Liver (tissue), 8 donors: ENCODE measurements at regions not wholly inside any gene's neighbourhood (a gene's known extent, or its start where the extent isn't known, plus 50 kb on each side); places are given as distances from the start of the nearest gene placed in this dataset. TPM values are rescaled to one million over a fixed set of nuclear protein-coding genes. Genes with fewer than 3 reads are reported as not detected.
"Not testable (repeated sequence)": the region's sequence is repeated elsewhere in the genome, so short reads cannot be mapped to it uniquely, and the experiment has no call there.

Source experiments
- DNase-seq: peaks from one replicate; pipeline ENCODE4 v3.0.0-alpha.2; 2017; ENCODE audit warnings: low spot score
- H3K27ac ChIP-seq, 2 donors: one replicate each; pipeline ENCODE4 v1.7.0; 2013; ENCODE audit warnings: inconsistent platforms in 2 of 2, low read length in 2 of 2, control low read depth in 1 of 2, low read depth in 1 of 2, mild to moderate bottlenecking in 1 of 2
- H3K27me3 ChIP-seq, 4 donors: one replicate each; pipeline versions ENCODE4 v1.6.1 to v1.7.0; 2013; ENCODE audit warnings: low read length in 3 of 4, inconsistent platforms in 1 of 4, mild to moderate bottlenecking in 1 of 4, moderate library complexity in 1 of 4; ENCODE audit not compliant: control insufficient read depth in 4 of 4, insufficient read depth in 4 of 4
- H3K36me3 ChIP-seq, 4 donors: one replicate each; pipeline versions ENCODE4 v1.6.1 to v1.7.0; 2013; ENCODE audit warnings: low read length in 3 of 4, mild to moderate bottlenecking in 3 of 4, low read depth in 1 of 4, moderate library complexity in 1 of 4; ENCODE audit not compliant: control insufficient read depth in 4 of 4, insufficient read depth in 3 of 4
- H3K4me1 ChIP-seq, 4 donors: one replicate each; pipeline versions ENCODE4 v1.6.1 to v1.7.0; 2013; ENCODE audit warnings: low read length in 3 of 4, mild to moderate bottlenecking in 3 of 4, moderate library complexity in 1 of 4; ENCODE audit not compliant: control insufficient read depth in 4 of 4, insufficient read depth in 4 of 4
- H3K4me3 ChIP-seq, 3 donors: one replicate each; pipeline versions ENCODE4 v1.6.1 to v1.7.0; 2013; ENCODE audit warnings: low read length in 3 of 3, control low read depth in 1 of 3, low read depth in 1 of 3, mild to moderate bottlenecking in 1 of 3
- H3K9ac ChIP-seq, 2 donors: one replicate each; pipeline ENCODE4 v1.7.0; 2013; ENCODE audit warnings: low read length in 2 of 2, mild to moderate bottlenecking in 2 of 2, moderate library complexity in 2 of 2, control low read depth in 1 of 2, low read depth in 1 of 2
- H3K9me3 ChIP-seq, 4 donors: one replicate each; pipeline versions ENCODE4 v1.6.1 to v1.7.0; 2013; ENCODE audit warnings: low read length in 3 of 4; ENCODE audit not compliant: control insufficient read depth in 4 of 4
- EGR1 ChIP-seq, 2 donors: IDR thresholded peaks; 2 replicates each; pipeline ENCODE4 v1.6.1; 2016 to 2018; ENCODE audit warnings: antibody characterized with exemption in 2 of 2, low read depth in 2 of 2
- HNF4G ChIP-seq: IDR thresholded peaks from 2 replicates; pipeline ENCODE4 v1.6.1; 2016; ENCODE audit warnings: antibody characterized with exemption
- JUND ChIP-seq, 2 donors: IDR thresholded peaks; 2 replicates each; pipeline ENCODE4 v1.6.1; 2016; ENCODE audit warnings: antibody characterized with exemption in 2 of 2
- WGBS: extraction: QIAGEN DNeasy Blood & Tissue Kit; methylation state at CpG from one replicate; pipeline ENCODE4 v1.1.7; 2013; 5-methylcytosine and 5-hydroxymethylcytosine counted together
- small RNA-seq: library from RNA; depleted of rRNA; stranded (forward); fragments of <200 nt; gene quantifications from one replicate; pipeline ENCODE3, GENCODE V24; 2014
- donor health status: healthy.
- donor health status: healthy.
- donor health status: healthy.
- donor health status: healthy.

DNA sequence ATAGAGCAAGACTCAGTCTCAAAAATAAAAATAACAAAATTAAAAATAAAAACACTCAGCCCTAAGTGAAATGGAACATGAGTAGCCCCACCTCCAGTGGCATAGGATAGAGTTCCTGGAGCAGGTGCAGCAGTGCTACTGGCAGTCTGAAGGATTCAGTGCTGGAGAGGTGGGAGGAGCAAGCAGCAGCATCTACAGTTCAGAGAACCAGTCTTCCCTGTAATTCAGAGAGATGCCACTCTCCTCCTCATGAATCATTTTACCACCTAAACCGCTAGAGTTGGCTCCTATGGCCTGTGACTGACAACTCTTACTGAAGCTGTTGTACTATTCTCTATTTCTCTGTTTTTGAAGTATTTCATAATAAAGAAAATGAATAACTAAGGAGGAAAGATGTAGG lies 56.0 kb upstream of the SMURF2 start:
- 95% methylated on average over 1 of the region's 1 CpG for WGBS
- no peak for DNase-seq
- no peaks in the 10 kb centered on the region for H3K4me1 ChIP-seq
- no peak overlapping the region for H3K4me3 ChIP-seq
- TF ChIP-seq JUND (IDR thresholded peaks at IDR 0.05) (no peak), EGR1 (IDR thresholded peaks at IDR 0.05; ENCODE audit: low read depth in 2 of 2) (no peak), HNF4G (no peak)
- H3K9me3 ChIP-seq: no peaks in the 10 kb centered on the region
- H3K36me3 ChIP-seq: no peaks in the 10 kb centered on the region
- H3K27me3 ChIP-seq: no peaks in the 10 kb centered on the region
- no peak overlapping the region for H3K27ac ChIP-seq
- no peak overlapping the region for H3K9ac ChIP-seq

GRCh38 chr17:64716496-64716895 lies 54.4 kb upstream of the SMURF2 start:
- DNase-seq, H3K9ac ChIP-seq, H3K9me3 ChIP-seq, H3K27me3 ChIP-seq, H3K4me1 ChIP-seq, H3K4me3 ChIP-seq, H3K27ac ChIP-seq, H3K36me3 ChIP-seq: not testable (repeated sequence)
- 96% methylated on average over 23 of the region's 27 CpGs for WGBS

- H3K9me3 ChIP-seq, H3K9ac ChIP-seq, H3K4me1 ChIP-seq, DNase-seq, H3K27me3 ChIP-seq, H3K36me3 ChIP-seq, H3K27ac ChIP-seq, H3K4me3 ChIP-seq: not testable (repeated sequence)
- WGBS: 53% methylated on average over 7 of the region's 7 CpGs
Measured at GRCh38 chr17:64713786-64714185, 51.7 kb upstream of the SMURF2 start.

DNA sequence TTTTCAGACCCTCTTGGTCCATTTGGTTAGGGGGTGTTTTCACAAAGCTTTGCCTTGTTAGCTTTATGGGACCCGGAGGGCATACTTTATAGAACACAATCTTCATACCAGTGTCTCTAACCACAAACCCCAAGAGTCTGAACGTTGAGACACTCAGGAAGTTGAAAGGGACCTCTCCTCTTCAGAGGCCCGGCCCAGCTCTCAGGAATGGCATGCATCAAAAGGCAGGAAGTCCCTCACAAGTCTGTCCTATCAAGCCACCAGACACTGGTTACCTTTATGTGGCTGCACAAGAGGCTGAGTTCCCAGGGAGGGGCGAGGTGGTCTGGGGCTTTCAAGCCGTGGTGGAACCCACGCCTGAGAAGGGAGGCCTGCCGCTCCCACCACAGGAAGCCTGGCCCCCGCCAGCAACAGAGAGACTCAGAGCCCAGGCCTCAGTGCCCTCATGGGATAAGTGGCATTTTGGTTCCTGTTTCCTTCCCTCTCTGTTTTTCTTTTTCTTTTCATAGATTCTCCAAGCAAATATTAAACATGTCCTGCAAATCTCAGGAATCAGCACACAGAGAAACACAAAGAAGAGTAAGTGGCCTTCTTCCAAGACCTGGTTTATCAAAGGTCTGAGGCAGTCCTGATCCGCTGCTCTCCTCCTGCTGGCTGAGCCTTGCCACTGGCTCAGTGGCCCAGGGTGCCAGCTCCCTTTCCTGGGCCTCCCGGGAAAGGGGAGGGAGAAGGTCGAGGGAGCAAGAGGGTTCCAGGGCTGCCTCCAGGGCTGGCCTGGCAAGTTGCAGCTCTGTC lies 50.6 kb upstream of the SMURF2 start:
- not testable (repeated sequence) for DNase-seq, H3K36me3 ChIP-seq, H3K4me3 ChIP-seq, H3K4me1 ChIP-seq, H3K27ac ChIP-seq, H3K27me3 ChIP-seq, H3K9ac ChIP-seq, H3K9me3 ChIP-seq
- WGBS: 74% methylated on average over 10 of the region's 11 CpGs

Small RNA genes in the stretch of these regions (small RNA-seq; reads per million reads assigned to genes)
- gene AC103810.3 (not detected), gene BPTFP1 (not detected), gene MINOS1P2 (not detected), gene MIR6080 (not detected)
